Putamen (tissue), 1 donor: ENCODE measurements at regions not wholly inside any gene's neighbourhood (a gene's known extent, or its start where the extent isn't known, plus 50 kb on each side); places are given as distances from the start of the nearest gene placed in this dataset.

Experiments used
- DNase-seq: peaks from one replicate; pipeline ENCODE4 v3.0.0-alpha.2; 2016; ENCODE audit warnings: low spot score

GRCh38 chr16:50956637-50957036 lies 194.4 kb downstream of the SALL1 start:
- DNase-seq: no peak

- DNase-seq: no peak
Observed at GRCh38 chr16:50955311-50955710, 195.8 kb downstream of the SALL1 start.

GRCh38 chr16:50954469-50954868 lies 196.6 kb downstream of the SALL1 start:
- no peak for DNase-seq

GRCh38 chr16:50953290-50953689 lies 197.8 kb downstream of the SALL1 start:
- no peak for DNase-seq

- no peak for DNase-seq
Observed at GRCh38 chr16:50950955-50951354, 200.1 kb downstream of the SALL1 start.

DNA sequence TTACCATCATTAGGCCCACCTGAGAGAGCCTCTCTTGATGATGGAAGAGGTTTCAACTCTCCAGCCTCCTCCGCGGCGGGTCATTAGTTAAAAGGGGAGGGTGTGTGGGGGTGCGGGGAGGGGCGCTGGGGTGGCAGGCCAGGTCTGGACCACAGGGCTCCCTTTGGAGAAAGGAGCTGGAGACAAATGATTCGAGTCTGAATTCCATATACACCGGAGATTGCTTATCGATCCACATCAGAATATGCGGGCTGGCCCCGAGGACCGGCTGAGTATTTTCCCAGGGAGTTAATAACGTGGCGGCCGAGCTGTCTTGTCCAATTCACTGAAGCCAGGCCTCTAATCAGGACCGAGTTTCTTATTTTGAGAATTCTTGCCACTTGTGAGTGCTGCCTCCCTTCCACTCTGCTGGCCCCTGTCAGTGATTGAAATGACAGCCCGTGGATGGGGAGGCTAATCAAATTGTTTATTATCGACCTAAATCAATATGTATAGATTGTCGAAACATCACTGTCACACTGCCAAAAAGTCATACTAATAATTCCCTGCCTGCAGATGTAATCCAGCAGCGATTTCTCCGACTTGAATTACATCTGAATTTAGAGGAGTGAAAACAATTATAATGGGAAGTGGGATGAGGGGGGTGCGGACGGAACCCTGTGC lies 202.7 kb downstream of the SALL1 start:
- DNase-seq: no peak

- no peak for DNase-seq
Observed at GRCh38 chr16:50947826-50948225, 203.2 kb downstream of the SALL1 start.

DNA sequence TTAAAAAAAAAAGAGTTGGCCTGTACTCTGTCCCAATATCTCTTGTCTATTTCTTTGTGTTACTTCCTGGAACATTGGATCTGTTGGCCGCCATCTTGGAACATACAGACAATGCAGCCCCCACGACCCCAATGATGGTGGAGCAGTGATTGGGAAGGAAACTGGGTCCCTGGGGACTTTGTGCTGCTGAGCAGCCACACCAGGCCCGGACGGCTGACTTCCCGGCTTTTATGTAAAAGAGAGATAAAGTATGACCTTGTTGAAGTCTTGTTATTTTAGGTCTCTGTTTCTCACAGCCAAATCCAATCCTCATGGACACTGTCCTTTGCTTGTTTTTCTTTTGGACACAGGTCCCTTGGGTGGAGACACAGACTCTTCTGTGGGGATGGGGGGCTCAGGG lies 204.5 kb downstream of the SALL1 start:
- no peak for DNase-seq

DNA sequence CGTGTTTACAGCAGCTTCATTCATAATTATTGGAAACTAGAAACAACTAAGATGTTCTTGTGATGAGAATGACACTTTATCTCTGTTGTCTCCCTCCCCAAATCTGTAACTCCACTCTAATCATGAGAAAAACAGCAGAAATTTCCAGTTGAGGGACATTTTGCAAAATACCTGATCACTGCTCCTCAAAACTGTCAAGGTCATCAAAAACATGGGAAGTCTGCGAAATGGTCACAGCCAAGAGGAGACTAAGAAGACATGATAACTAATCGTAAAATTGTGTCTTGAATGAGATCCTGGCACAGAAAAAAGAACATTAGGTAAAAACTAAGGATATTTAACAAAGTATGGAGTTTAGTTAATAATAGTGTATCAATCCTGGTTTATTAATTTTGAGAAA lies 204.2 kb downstream of the CYLD start:
- DNase-seq: no peak

DNA sequence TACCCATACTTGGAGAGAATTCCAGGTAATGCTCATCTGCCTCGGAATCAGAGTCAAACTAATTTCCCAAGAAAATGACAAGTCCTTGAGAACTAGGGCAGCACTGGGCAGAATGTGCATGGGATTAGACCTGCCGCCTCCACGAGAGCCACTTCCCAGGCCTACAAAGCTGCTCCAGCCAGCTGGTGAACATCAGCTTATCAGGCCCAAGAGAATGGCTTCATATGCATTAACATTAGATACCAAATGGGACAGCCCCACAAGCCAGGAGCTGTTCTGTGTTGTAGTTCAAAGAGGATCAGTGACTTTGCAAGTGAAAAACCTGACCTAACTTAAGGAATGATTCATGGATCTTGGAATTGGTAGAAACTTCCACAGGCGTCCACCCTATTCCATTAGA lies 203.3 kb downstream of the CYLD start:
- DNase-seq: no peak

GRCh38 chr16:50944436-50944835 lies 202.6 kb downstream of the CYLD start:
- DNase-seq: no peak

GRCh38 chr16:50944033-50944432 lies 202.1 kb downstream of the CYLD start:
- DNase-seq: no peak

DNA sequence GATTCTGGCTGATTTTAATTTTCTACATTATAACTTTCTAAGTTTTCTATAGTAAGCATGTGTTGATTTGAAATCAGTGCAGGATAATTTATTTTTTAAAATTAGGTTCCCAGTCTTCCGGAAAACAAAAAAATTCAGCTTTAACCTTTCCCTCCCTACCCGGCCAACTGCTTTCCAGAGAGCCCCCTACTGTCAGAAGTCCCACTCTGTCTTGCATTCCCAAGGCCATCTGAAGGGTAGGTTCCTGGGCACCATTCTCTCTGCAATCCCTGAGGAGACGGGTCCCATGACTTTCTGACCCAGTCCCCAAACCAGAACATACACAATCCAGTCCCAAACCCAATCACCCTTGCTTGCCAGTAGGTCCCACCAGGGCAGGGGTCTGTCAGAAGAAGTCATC lies 200.3 kb downstream of the CYLD start:
- no peak for DNase-seq

- no peak for DNase-seq
Observed at GRCh38 chr16:50941681-50942080, 199.8 kb downstream of the CYLD start.

DNA sequence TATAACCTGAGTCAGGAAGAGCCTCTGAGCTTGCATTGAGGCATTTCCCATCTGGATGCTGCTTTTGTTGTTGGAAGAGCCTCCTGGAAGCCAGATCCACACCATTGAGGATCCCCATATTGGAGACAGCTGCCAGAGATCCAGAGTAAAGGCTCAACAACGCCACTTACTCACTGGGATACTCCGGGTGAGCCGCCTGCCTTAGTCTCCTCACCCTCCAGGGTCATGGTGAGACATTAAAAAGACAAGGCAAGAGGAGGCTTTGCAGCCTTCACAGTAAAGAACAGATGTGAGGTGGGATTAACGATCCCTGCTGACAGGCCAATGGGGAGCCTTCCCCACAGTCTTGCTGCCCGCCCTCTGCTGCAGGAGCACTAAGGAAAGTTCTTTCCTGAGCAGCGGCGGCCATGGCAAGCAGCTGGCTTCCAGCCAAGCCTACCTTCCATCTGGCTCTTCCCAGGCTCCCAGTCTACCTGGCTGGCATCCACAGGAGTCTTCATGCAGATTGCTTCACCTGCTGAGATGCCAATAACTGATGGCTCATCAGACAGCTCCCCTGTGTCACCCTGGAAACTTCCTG lies 198.5 kb downstream of the CYLD start:
- DNase-seq: no peak

GRCh38 chr16:50939356-50939755 lies 197.5 kb downstream of the CYLD start:
- no peak for DNase-seq

DNA sequence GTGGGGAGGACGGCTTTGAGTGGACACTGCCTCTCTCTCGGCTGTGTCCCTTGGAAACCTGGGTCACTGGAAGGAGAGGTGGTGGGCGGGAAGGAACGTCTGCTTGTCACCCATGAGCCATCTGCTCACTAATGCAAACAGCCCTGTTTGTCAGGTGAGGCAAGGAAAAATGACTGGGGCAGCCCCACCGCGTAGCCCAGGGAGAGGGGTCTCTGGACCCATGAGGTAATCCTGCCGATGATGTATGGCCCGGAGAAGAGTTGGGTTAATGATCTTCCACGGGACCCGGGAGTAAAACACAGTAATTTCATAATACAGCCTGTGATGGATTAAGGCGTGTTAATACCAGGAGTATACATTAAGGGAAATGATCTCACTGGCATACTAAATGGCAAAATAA lies 197.0 kb downstream of the CYLD start:
- no peak for DNase-seq

DNA sequence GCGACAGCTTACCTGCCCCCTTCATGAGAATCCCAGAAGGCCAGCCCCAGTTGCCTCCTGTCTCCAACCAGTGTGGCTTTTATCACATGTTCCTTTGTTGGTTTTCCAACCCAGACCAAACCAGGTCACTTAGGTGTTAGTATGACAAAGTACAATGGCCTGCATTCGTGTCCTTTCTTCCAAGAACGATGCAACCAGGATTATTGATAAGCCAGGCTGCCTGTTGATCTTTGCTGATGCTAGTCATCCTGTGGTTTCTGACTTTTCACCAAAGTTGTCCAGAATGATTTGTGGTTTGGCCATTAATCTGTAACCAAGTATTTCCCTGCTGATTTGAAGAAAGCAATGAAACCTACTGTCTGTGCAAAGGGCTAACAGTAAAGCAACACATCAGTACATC lies 191.4 kb downstream of the CYLD start:
- DNase-seq: no peak

DNA sequence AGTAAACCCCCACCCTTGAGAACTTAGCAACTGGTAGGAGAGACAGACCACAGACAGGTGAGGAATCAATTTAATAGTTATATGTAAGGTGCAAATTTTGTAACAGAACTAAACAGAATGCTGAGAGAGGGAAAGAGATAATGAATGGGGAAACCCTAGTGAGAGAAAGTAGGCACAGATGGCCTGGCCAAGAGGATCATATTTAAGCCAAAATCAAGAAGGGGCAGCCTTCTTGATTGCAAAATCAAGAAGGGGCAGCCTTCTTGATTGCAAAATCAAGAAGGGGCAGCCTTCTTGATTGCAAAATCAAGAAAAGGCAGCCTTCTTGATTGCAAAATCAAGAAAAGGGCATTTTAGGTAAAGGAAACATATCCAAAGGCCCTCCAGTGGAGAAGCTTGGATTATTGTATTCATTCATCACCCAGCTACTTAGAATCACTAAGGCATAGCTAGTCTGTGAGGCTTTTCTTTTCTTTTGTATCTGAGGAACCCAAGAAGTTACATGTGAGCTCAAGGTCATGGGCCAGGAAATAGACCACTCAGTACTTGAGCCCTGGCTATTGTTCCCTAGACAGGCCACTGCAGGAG lies 190.6 kb downstream of the CYLD start:
- no peak for DNase-seq

GRCh38 chr16:50928065-50928464 lies 186.2 kb downstream of the CYLD start:
- DNase-seq: no peak

- DNase-seq: no peak
Observed at GRCh38 chr16:50925758-50926357, 184.0 kb downstream of the CYLD start.

GRCh38 chr16:50924759-50925545 lies 183.1 kb downstream of the CYLD start:
- DNase-seq: no peak
